ENCODE measurements at regions not wholly inside any gene's neighbourhood (a gene's known extent, or its start where the extent isn't known, plus 50 kb on each side); places are given as distances from the start of the nearest gene placed in this dataset.

DNA sequence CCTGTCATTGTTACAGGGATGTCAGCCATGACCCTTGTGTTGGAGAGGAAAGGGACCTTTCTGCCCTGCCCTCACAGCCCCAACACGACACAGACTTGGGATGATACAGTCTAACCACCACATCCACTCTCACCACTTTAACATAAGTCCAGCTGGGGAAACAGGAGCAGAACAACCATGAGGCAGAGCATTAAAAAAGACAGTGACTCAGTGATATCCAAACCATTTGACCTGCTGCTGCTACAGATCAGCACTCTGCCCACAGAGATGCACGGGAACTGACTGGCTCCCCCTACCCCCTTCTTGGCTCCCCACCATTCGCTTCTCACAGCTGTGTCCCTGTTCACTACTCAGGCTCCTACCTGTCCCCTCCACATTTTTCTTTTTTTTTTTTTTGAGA is 458.6 kb downstream of the ZNF608 start (continued):
- TF ChIP-seq SUZ12 (IDR thresholded peaks at IDR 0.05; ENCODE audit: low read length) (no peak), TAF1 (IDR thresholded peaks at IDR 0.05; ENCODE audit: low read depth, low read length) (no peak), NRF1 (IDR thresholded peaks at IDR 0.05; ENCODE audit: low read depth, low read length) (no peak)
- TF ChIP-seq, protein P1, sequence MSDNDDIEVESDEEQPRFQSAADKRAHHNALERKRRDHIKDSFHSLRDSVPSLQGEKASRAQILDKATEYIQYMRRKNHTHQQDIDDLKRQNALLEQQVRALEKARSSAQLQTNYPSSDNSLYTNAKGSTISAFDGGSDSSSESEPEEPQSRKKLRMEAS (IDR thresholded peaks at IDR 0.05) = no peak

Measured in H1 (cell line).